Fibroblast of lung (primary cell): ENCODE measurements at regions not wholly inside any gene's neighbourhood (a gene's known extent, or its start where the extent isn't known, plus 50 kb on each side); places are given as distances from the start of the nearest gene placed in this dataset.

ENCODE experiments used
- DNase-seq, 2 donors: peaks; one replicate each; pipeline versions ENCODE4 v3.0.0 to v3.0.0-alpha.2; 2010; ENCODE audit warnings: low read depth in 2 of 2
- H2AFZ ChIP-seq: 2 replicates; pipeline ENCODE4 v1.5.1; 2012; ENCODE audit warnings: low read length, control low read depth, inconsistent platforms
- H3K27ac ChIP-seq: 2 replicates; pipeline ENCODE4 v1.5.1; 2011; ENCODE audit warnings: low read length, control low read depth; ENCODE audit not compliant: insufficient read depth
- H3K27me3 ChIP-seq: 2 replicates; pipeline ENCODE4 v1.5.1; 2011; ENCODE audit warnings: mild to moderate bottlenecking, low read length; ENCODE audit not compliant: control insufficient read depth, insufficient read depth
- H3K36me3 ChIP-seq: 2 replicates; pipeline ENCODE4 v1.5.1; 2011; ENCODE audit warnings: low read length; ENCODE audit not compliant: control insufficient read depth, insufficient read depth
- H3K4me1 ChIP-seq: 2 replicates; pipeline ENCODE4 v1.5.1; 2011; ENCODE audit warnings: low read length; ENCODE audit not compliant: control insufficient read depth, insufficient read depth; ENCODE audit errors: extremely low read depth
- H3K4me2 ChIP-seq: 2 replicates; pipeline ENCODE4 v1.5.1; 2011; ENCODE audit warnings: low read length, control low read depth; ENCODE audit not compliant: insufficient read depth; ENCODE audit errors: extremely low read depth
- H3K4me3 ChIP-seq, 4 experiments: fragments of 200-600 bp in 1 of 4; sonication (generic) in 1 of 4; replicated peaks in 1 of 4; 2 replicates each; pipeline ENCODE4 v1.5.1; 2011 to 2016; ENCODE audit warnings: low read length in 4 of 4, low read depth in 3 of 4, mild to moderate bottlenecking in 3 of 4, control low read depth in 2 of 4, inconsistent platforms in 1 of 4, mixed read lengths in 1 of 4; ENCODE audit not compliant: insufficient read depth in 1 of 4; ENCODE audit errors: control extremely low read depth in 1 of 4
- H3K79me2 ChIP-seq: 2 replicates; pipeline ENCODE4 v1.5.1; 2012; ENCODE audit warnings: mild to moderate bottlenecking, low read length, inconsistent platforms; ENCODE audit not compliant: control insufficient read depth, insufficient read depth
- H3K9ac ChIP-seq: 2 replicates; pipeline ENCODE4 v1.5.1; 2011; ENCODE audit warnings: mild to moderate bottlenecking, low read length, control low read depth; ENCODE audit not compliant: insufficient read depth
- H3K9me3 ChIP-seq: 2 replicates; pipeline ENCODE4 v1.5.1; 2012; ENCODE audit warnings: low read depth, low read length; ENCODE audit not compliant: control insufficient read depth, insufficient read depth
- H4K20me1 ChIP-seq: 2 replicates; pipeline ENCODE4 v1.5.1; 2011; ENCODE audit warnings: low read length; ENCODE audit not compliant: control insufficient read depth, insufficient read depth; ENCODE audit errors: extremely low read depth
- CTCF ChIP-seq, 2 donors: IDR thresholded peaks in 1 of 2; conservative IDR thresholded peaks in 1 of 2; 1 replicate in 1 of 2; 2 replicates in 1 of 2; pipeline ENCODE4 v1.5.1; 2011 to 2012; ENCODE audit warnings: low read length in 2 of 2, control low read depth in 1 of 2, inconsistent platforms in 1 of 2, low read depth in 1 of 2, mild to moderate bottlenecking in 1 of 2
- EZH2 ChIP-seq: IDR thresholded peaks from 2 replicates; pipeline ENCODE4 v1.5.1; 2012; ENCODE audit warnings: low read length, control low read depth, mild to moderate bottlenecking; ENCODE audit errors: missing control alignments

DNA sequence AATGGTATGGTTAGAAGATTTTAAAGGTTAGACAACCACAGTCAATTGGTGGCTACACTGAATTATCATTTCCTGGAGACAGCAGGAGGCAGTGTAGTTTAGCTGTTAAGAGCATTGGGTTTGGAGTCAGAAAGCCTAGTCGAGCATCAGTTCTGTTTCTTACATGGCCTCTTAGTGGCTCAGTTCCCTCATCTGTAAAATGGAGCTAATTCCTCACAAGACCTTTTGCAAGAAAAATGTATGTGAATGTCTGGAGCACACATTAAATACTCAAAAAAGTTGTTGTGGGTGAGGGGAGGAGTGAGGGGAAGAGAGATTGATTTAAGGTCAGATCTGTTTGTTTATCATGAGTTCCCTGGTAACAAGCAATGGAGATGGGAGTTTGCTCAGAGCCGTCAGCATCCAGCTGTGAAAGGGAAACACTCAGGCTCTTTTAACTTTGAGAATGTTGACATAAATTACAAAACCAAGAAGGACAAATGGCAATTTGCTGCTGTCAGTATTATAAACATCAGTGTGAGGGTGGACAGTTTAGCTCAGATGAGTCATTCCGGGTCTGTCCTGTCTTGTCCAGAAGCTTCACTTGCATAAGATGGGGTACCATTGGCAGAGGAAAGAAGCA lies 98.2 kb upstream of the PGRMC2 start:
- no peaks in the 10 kb centered on the region for H4K20me1 ChIP-seq
- no peaks in the 10 kb centered on the region for H3K27me3 ChIP-seq
- H3K9ac ChIP-seq, result no peak overlapping the region
- no peak overlapping the region for H3K4me3 ChIP-seq
- peak overlapping the region; percentile 54 for H3K27ac ChIP-seq
- H2AFZ ChIP-seq, result no peak overlapping the region
- peak; percentile 24 to 39 for TF ChIP-seq CTCF (conservative IDR thresholded peaks at IDR 0.05 in 1 of 2, IDR thresholded peaks at IDR 0.05 in 1 of 2; ENCODE audit: low read depth in 1 of 2, low read length in 2 of 2)
- no peak for TF ChIP-seq EZH2
- DNase-seq, result peak; percentile 63 to 87
- no peak overlapping the region for H3K4me2 ChIP-seq
- H3K36me3 ChIP-seq, result no peaks in the 10 kb centered on the region
- no peaks in the 10 kb centered on the region for H3K9me3 ChIP-seq
- no peaks in the 10 kb centered on the region for H3K79me2 ChIP-seq
- H3K4me1 ChIP-seq, result peaks cover 27% of the 10 kb centered on the region

DNA sequence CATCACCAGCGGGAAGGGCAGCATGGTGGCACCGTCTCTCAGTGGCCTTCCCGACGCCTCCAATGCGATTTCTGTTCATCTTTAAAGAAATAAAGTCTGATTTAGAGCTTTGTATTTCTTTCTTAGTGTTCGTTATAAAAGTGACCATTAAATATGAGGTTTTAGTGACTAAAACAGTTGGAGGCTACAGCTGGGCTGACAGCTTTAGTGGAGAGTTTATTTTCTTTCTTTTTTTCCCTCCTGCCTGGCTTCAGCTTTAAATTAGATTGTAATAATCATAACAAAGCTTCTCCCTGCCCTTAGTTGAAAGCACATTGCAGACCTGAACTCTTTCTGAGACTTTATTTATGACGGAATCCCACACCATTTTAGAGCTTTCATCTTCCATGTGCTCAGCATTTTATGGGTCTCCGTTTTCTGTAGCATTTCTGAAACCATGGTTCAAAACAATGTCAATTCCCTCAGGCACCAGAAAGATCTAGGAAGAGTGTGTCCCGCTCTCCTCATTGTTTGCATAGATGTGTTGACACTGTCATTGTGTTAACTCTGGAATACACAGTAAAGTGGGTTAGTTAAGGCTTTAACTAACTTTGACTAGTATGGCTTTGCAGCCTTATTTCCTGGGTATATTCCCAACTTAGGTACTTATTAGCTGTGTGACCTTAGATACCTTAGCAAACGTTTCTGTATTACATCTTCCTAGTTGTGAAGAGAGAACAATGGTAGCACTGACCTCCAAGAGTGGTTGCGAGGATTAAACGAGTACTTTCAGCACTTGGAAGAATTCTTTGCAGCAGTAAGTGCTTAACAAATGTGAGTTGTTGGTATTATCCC lies 97.4 kb upstream of the PGRMC2 start:
- Histone ChIP-seq H3K36me3 (no peaks in the 10 kb centered on the region), H2AFZ (no peak overlapping the region), H3K79me2 (no peaks in the 10 kb centered on the region), H3K27me3 (no peaks in the 10 kb centered on the region), H3K9ac (no peak overlapping the region), H3K4me1 (peaks cover 26% of the 10 kb centered on the region), H3K9me3 (no peaks in the 10 kb centered on the region), H4K20me1 (no peaks in the 10 kb centered on the region), H3K27ac (peak overlapping the region; percentile 32), H3K4me2 (no peak overlapping the region), H3K4me3 (no peak overlapping the region)
- no peak for DNase-seq
- TF ChIP-seq CTCF (conservative IDR thresholded peaks at IDR 0.05 in 1 of 2, IDR thresholded peaks at IDR 0.05 in 1 of 2; ENCODE audit: low read depth in 1 of 2, low read length in 2 of 2) (no peak), EZH2 (no peak)

DNA sequence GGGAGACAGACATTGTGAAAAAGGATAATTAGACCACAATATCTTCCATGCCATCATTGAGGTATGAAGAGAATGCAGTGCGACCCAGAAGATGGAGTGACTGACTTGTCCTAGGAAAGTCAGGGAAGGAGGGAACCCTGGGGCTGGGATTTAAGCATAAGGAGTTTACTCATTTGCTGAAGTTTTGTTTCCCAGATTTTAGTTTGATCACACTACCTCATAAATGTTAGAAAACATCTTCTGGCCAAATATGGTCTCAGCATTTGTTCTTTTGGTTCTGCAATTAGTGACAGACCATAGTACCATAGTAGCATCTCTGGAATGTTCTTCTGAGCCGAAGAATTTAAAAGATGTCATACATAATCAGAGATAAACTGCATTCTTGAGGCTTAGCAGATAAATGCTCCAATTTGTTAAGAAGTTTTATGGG lies 96.5 kb upstream of the PGRMC2 start:
- H3K79me2 ChIP-seq, result no peaks in the 10 kb centered on the region
- no peak overlapping the region for H3K4me2 ChIP-seq
- DNase-seq, result peak; percentile 39 to 89
- H3K9me3 ChIP-seq, result no peaks in the 10 kb centered on the region
- no peaks in the 10 kb centered on the region for H3K36me3 ChIP-seq
- H3K4me3 ChIP-seq, result no peak overlapping the region
- peaks cover 24% of the 10 kb centered on the region for H3K4me1 ChIP-seq
- no peak for TF ChIP-seq EZH2
- TF ChIP-seq CTCF (conservative IDR thresholded peaks at IDR 0.05 in 1 of 2, IDR thresholded peaks at IDR 0.05 in 1 of 2; ENCODE audit: low read depth in 1 of 2, low read length in 2 of 2), result no peak
- no peak overlapping the region for H3K9ac ChIP-seq
- no peaks in the 10 kb centered on the region for H4K20me1 ChIP-seq
- no peaks in the 10 kb centered on the region for H3K27me3 ChIP-seq
- H2AFZ ChIP-seq, result no peak overlapping the region
- H3K27ac ChIP-seq, result no peak overlapping the region
